ENCODE measurements at regions not wholly inside any gene's neighbourhood (a gene's known extent, or its start where the extent isn't known, plus 50 kb on each side); places are given as distances from the start of the nearest gene placed in this dataset.

DNA sequence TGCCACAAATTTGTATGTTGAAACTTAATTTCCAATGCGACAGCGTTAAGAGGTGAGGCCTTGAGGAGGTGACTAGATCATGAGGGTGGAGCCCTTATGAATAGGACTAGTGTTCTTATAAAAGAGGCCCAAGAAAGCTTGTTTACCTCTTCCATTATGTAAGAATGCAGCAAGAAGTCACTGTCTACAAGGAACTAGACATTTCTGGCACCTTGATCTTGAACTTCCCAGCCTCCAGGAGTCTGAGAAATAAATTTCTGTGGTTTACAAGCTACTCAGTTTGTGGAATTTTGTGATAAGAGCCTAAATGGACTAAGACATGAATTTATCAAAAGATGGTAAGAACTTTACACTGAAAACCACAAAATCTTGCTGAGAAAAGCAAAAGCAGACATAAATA lies 173.6 kb upstream of the SGK1 start:
- DNase-seq (ENCODE audit: low read depth) = no peak

DNA sequence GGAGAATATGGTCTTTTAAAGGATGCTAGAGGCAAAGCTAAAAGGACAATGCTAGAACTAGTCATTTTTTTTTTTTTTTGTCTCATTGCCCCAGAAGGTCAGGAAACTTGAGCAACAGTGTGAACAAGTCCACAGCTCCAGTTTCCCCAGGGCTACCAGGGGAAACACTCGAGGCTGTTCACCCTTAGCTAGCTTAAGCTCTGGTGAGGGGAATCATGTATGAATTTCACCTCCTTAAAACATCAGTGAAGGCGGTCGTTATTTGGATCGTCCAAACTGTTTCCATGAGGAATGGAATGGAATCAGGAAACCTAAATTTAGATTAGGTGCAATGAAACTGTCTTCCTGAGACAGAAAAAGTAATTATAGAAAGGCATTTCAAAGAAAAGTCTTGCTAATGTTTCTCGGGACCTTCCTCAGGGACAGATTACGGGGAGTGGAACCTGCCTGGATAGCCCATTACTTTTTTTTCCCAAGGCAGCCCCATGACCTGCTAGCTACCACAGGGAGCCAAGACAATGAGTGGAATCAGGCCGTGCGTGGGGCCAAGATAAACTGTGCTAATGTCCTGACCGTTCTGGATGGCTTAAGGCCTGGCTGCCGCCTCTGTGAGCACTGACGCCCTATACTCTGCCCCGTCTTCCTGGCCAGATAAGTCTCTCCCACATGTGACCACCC lies 164.8 kb upstream of the SGK1 start:
- no peak for DNase-seq (ENCODE audit: low read depth)

DNA sequence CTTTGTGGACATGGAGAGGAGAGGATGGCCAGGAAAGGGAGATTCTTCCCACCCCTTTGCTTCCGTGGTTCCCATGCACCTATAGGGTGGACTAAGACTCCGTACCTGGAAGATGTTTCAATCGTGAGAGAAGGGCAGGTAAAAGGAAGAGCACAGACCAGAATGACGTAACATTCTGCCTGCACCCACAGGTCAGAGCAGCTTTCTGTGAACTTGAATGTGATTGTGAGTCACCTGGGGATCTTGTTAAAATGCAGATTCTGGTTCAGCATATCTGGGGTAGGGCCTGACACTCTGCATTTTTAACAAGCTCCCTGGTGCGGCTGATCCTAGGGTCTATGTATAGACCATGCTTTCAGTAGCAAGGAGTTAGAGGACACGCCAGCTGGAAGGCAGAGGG lies 164.1 kb upstream of the SGK1 start:
- DNase-seq (ENCODE audit: low read depth) = no peak

DNA sequence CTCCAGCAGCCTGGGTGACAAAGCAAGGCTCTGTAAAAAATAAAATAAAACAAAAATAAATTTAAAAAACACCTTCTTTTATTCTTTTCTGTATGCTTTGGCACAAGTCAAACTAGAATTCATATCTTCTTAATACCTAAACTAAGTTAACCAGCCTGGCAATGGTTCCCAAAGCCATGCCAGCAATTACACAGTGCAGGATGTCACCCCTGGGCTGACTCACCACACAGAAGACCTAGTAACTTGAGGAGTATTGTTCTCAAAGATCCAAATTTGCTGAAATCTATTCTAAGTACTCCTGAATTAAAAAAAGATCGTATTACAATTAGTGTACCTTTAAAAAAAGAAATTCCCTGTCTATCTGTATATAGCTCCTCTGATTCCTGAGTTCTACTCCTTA lies 162.7 kb upstream of the SGK1 start:
- no peak for DNase-seq (ENCODE audit: low read depth)

DNA sequence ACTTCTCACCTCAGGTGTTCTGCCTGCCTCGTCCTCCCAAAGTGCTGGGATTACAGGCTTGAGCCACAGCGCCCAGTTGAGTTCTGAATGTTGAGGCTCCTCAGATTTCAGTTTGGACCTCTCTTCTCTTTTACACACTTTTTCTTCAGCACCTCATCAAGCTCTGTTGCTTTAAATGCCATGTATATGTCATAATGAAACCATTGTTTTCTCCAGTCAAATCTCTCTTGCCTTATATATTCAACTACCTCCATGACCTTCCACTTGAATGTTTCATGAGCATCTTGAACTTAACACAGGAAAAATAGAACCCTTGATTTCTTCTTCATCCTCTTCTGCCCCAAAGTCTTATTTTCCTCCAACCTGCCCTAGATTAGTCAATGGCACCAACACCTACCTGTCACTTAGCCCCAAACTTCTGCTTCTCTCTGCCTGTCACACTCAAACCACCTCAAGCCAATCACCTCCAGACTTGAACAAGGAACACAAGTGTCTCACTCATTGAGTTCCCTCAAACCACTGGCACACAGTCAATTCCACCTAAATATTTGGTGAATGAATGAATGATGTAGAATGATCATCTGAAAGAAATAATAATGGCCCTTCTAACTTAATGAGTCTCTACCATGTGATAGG lies 161.0 kb upstream of the SGK1 start:
- DNase-seq (ENCODE audit: low read depth) = no peak

DNA sequence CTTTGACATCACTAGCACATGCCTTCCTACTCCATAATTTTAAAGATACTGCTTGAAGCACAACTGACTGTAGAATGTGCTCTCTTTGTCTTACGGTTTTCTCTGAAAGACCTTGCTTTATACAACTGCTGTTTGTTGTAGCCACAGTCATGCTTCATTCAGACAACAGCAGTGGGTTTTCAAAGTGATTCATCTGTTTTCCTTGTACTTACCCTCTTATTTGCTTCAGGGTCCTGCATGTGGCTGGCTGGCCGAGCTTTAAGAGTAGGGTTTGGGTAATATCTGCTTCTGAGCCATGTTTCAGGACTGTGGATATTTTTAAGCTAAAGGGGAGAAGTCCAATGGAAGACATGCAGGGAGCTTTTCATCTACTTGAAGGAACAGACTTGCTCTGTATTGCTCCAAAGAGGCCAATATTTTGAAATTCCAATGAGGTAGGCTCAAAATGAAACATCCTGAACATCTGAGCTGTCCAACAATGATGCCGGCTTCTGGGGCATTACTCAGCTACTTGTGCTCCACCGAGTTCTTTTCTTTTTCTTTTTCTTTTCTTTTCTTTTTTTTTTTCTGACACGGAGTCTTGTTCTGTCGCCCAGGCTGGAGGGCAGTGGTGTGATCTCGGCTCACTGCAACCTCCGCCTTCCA lies 160.2 kb upstream of the SGK1 start:
- no peak for DNase-seq (ENCODE audit: low read depth)

DNA sequence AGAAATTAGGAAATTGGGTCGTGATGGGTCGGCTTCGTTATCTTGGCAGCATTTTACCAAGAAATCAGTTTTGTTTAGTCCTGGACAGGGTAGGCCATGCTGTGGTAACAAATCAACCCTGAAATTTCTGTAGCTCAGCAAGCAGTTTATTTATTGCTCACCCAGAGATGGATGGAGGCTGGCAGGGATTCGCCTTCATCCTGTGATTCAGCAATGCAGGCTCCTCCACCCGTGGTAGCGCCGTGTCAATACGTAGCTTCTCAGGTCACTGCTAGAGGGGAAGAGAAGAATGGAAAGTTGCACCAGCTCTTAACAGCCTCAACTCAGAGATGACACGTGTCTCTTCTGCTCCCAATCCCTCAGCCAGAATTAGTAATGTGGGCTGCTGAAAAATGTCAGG lies 157.0 kb upstream of the SGK1 start:
- no peak for DNase-seq (ENCODE audit: low read depth)

DNA sequence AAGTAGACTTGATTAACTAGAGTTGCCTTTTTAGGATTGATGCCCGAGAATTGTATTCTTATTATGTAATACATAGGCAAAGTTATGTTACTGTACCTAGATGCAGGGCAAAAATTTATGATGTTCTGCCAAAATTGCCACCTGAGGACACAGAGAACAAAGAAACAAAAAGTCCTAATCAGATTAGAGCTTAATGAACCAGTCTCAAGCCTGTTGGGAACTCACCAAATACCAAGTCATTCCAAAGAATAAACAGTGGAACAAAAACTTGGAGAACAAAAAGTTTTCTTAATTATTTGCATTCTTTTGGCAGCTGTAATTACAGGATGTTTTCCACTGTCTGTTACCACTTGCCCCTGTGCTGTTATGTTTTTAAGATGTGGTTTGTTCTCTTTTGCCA lies 154.7 kb upstream of the SGK1 start:
- DNase-seq (ENCODE audit: low read depth) = no peak

DNA sequence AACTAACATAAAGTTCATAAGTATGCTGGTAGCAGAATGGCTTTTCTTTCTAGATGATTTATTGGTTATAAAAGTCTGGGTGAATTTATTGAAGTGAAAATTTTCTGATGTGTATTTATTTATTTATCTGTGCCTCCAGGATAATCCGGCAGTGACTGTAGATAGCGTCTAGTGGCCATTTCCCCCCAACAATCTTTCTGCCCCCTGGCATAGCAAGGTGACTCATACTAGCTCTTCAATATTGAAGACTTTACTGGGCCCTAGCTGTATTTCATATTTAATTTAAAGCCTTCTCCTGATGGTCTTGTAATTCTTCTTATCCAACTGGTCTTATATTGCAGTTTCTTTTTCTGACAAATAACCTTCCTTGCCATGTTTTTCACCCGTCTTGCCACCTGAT lies 154.1 kb upstream of the SGK1 start:
- DNase-seq (ENCODE audit: low read depth) = no peak

DNA sequence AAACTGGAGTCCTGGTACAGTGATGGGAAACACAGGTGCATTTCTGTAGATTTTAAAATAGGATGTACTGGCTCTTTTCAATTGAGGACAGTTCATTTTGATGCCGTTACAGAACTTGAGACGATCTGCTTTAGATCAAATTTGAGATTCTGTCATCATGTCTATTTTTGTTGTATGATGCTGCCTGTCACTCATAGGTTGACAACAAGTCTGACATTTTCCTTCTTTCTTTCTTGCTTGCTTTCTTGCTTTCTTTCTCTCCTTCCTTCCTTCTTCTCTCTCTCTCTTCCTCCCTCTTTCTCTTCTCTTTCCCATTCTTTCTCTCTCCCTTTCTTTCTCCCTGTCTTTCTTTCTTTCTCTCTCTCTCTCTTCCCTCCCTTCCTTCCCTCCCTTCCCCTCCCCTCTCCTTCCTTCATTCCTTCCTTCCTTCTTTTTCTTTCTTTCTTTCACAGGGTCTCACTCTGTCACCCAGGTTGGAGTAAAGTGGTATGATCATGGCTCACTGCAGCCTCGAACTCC lies 152.6 kb upstream of the SGK1 start:
- DNase-seq (ENCODE audit: low read depth) = no peak

DNA sequence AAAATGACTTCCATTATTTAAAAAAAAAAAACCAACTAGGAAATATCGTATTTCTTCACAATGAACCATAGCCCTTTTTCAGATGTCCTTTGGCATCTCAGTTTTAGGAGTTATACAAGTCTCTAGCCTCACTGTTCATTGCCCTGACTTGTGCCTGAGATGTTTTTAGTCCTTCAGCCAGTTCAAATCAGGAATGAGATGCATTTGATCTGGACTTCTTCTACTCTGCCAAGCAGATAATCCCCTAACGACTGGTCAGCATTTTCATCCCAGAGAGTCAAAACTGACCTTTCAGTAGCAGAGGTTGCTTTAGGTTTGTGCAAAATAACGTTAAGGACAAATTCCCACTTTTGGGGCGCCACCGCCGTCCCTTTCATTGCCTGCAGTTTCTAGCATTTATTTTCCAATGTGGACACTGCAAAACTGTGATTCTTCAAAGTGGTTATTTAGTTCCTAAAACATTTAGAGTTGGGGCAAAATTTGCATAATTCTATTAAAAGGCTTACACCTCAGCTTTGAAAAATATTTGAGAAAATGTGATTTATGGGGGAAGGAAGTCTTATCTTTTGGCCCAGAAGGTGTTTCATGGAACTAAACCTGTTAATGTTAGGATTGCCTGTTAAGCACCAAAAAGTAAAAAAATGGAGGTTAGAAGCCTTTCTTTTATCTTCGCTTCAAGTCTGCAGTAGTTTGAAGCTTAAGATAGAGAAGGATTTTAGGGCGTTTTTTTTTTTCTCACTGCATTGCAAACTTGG lies 152.0 kb upstream of the SGK1 start:
- no peak for DNase-seq (ENCODE audit: low read depth)

DNA sequence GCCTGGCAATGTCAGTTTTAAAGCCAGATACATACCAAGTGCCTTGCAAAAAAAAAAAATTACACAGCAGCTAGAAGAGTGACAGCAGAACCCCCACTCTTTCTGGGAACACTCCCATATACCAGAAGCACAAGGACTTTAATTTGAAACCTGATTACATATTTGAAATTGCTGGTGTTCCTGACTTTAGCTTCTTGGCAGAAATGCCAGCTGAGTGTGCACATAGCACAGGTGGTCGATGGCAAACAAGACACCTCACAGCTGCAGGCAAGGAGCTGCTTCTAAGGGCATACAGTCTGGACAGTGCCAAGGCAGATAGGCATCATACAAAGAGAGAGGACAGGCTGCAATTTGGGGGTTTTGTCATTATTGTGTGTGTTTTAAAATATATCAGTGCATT lies 150.7 kb upstream of the SGK1 start:
- DNase-seq (ENCODE audit: low read depth) = no peak

DNA sequence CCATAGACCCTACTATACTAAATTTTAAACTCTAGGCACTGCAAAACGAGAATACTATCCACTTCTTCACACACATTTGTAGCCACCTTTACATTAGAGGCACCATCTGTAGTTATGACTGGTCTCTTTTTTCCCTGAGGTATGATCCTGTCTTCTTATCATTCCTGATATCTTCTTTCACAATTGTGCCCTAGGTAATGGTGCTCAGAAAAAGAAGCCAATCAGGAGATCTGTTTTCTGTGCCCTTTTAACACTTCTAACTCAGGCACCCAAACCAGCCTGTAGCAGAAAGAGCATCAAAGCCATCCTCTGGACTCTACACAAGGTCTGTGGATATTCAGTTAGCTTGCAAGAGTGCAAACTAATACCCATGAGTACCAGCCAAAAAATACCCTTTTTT lies 149.7 kb upstream of the SGK1 start:
- DNase-seq (ENCODE audit: low read depth) = no peak

DNA sequence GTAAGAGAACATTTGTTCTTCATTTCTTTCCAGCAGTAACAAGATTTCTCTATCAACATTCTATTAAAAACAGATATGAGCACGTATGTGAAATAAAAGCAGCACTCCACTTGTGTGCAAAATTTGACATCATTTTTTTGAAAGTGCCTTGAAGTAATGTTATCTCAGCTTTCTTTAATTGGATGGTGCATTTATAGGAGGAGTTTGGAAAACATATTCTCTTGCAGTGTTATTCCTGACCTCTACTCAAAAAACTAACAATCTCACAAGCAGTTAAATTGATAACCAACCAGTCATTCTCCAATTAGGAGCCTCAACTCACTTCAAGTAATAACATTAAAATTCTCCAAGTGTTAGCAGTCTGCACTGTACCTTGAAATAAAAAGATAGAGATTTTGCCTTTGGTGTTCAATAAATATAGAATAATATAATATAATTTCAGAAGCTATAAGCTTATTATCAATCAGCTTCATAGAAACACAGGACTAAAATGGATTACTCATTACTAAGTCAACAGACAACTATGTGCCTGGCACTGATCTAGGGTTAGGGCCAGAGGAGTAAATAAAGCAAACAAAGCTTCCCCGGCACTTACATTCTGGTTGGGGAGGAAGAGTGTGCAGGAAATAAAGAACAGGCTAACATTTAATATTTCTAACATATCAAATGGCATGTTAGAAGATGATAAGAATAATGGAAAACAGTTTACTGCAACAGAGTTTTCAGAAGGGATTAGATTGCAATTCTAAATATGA lies 149.0 kb upstream of the SGK1 start:
- DNase-seq (ENCODE audit: low read depth) = no peak

DNA sequence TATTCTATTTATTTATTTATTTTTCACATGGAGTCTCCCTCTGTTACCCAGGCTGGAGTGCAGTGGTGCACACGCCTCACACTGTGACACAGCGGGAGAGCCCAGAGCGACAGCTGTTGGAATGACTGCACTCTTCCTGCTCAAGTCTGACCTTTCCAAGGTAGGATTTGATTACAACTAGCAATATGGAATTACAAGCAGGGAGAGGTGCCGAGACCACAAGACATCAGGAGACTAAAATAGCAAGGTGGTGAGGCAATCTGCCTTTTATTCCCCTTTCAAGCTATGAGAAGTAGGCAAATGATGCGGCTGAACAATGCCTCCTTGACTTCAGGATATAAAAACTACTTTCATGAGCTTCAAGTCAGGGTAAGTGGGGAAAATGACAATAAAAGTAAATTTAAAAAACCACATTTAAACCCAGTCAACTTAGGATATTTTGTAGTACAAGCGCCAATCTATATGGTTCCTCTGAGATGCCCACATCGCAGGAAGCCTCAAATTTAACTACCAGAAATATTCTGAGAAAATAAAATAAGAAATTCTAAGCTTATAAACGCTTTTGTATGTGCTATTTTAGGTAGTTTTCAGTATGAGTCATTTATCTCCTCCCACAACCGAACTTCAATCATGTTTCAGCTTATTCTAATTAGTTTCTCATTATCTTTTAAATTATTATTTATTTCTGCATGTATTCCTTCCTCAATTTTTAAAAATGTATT lies 146.9 kb upstream of the SGK1 start:
- no peak for DNase-seq (ENCODE audit: low read depth)

DNA sequence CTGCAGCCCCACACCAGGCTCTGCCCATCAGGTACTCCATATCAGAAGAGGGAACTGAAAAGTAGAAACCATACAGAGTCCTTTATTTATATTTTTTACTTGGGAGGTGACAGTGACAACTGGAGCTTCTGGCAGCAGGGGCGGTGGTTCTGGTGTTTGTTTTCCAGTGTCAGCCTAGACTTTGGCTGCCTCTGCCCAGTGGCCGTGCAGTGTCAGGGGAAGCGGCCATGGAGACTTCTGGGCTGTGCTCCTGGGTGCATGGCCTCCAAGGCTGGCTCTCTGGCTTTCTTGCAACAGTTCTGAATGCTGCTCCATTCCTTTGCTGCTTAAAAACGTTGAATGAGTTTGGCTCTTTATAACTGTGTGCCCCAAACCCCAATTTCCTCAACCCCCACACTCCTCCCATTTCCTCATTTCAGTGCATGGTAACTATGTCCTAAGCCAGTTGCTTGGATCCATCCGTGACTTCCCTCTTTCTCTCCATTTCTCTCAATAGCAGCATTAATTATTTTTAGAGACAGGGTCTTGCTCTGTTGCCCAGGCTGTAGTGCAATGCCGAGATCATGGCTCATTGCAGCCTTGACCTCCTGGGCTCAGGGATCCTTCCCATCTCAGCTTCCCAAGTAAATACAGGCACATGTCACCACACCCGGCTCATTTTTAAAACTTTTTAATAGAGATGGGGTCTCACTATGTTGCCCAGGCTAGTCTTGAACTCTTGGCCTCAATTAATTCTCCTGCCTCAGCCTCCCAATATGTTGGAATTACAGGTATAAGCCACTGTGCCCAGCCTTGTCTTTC lies 141.1 kb upstream of the SGK1 start:
- DNase-seq (ENCODE audit: low read depth) = no peak

DNA sequence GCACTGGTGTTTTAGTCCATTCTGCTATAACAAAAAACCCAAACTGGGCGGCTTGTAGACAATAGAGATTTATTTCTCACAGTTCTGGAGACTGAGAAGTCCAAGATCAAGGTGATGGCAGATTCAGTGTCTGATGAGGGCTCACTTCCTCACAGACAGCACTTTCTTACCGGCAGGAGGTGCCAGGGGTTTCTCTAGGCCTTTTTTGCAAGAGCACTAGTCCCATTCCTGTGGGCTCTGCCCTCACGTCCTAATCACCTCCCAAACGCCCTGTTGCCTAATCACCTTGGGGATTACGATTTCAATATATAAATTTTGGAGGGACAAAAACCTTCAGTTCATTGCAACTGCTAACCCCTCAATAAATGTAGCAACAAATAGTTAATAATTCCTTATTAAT lies 140.0 kb upstream of the SGK1 start:
- DNase-seq (ENCODE audit: low read depth) = no peak

DNA sequence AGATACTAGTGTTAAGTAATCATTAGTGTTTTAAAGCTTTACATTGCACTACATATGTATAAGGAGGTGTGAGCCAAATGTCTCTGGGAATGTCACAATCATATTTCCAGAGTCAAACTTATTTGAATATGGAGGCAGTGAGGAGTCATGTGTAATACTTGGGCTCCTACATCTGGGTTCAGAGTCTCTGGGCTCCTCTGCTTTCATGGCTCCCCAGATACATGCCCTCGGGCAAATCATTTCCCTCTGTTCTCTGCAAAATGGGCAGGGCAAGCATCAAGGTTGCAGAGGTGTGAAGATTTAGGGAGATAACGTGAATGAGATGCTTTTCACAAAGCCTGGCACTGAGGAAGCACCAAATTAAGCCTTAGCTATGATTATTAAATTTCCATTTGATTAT lies 138.3 kb upstream of the SGK1 start:
- no peak for DNase-seq (ENCODE audit: low read depth)

DNA sequence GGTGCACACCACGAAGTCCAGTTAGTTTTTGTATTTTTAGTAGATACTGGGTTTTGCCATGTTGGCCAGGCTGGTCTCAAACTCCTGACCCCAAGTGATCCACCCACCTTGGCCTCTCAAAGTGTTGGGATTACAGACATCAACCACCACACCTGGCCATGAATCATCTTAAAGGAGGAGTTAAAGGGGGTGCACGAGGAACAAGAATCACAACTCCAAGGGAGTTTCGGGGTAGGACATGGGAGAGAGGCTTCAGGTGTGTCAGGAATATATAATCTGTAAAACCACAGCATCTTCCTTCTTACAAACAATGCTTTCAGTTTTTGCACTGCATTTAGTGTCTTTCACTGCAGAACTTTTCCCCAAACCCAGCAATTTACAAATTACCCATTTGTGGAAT lies 137.4 kb upstream of the SGK1 start:
- no peak for DNase-seq (ENCODE audit: low read depth)

DNA sequence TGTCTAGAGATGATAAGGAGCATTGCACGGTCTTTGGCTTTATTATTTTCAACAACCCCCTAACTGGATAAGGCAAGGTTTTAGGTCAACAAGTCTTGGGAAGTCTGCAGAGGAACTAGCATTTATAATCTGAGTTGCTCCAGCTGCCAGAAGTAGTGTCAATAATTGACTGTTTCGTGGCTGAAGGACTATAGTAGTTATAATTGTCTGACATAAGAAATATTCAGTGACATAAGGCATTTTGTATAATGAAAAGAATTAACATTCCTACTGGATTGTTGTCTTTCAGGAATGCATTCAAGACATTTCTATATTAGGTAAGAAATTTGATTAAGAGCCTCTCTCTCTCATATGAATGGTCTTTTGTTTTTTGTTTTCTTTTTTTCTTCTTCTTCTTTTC lies 136.9 kb upstream of the SGK1 start:
- DNase-seq (ENCODE audit: low read depth) = no peak
